OCI-LY3 (cell line): ENCODE measurements at regions not wholly inside any gene's neighbourhood (a gene's known extent, or its start where the extent isn't known, plus 50 kb on each side); places are given as distances from the start of the nearest gene placed in this dataset.

Experiments used
- EZH2phosphoT487 ChIP-seq: fragments of 200-600 bp; shearing (Covaris generic); IDR thresholded peaks from 2 replicates; pipeline ENCODE4 v1.6.1; 2018; ENCODE audit warnings: antibody characterized with exemption, mixed run types, low read depth
- TF ChIP-seq, protein P1 (sequence below): fragments of 200-600, 300-600 bp; sonication (generic); IDR thresholded peaks from 2 replicates; pipeline ENCODE4 v1.5.1; 2014; ENCODE audit warnings: antibody characterized with exemption, low read length, low read depth

DNA sequence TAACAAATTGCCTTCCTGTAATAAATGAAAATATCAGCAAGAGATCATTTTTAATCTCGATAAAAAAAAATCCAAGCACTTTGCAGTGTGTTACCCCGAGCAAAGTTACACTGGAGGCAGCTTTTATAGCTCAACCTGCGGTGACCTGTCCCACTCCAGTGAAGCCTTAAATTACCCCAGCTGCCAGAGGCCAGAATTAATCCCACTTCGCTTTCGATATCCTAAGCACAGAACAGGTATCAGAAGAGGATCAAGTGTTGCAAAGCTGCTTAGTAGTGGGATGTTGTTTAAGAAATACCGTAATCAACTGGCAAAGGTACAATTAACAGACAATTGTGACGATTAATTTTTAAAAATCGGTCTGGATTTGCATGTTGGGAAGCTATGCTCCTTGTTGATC lies 314.0 kb downstream of the AGTPBP1 start:
- TF ChIP-seq, protein P1, sequence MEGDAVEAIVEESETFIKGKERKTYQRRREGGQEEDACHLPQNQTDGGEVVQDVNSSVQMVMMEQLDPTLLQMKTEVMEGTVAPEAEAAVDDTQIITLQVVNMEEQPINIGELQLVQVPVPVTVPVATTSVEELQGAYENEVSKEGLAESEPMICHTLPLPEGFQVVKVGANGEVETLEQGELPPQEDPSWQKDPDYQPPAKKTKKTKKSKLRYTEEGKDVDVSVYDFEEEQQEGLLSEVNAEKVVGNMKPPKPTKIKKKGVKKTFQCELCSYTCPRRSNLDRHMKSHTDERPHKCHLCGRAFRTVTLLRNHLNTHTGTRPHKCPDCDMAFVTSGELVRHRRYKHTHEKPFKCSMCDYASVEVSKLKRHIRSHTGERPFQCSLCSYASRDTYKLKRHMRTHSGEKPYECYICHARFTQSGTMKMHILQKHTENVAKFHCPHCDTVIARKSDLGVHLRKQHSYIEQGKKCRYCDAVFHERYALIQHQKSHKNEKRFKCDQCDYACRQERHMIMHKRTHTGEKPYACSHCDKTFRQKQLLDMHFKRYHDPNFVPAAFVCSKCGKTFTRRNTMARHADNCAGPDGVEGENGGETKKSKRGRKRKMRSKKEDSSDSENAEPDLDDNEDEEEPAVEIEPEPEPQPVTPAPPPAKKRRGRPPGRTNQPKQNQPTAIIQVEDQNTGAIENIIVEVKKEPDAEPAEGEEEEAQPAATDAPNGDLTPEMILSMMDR = no peak
- TF ChIP-seq EZH2phosphoT487 = no peak
